Ishikawa (cell line): ENCODE measurements at regions not wholly inside any gene's neighbourhood (a gene's known extent, or its start where the extent isn't known, plus 50 kb on each side); places are given as distances from the start of the nearest gene placed in this dataset.

Experiments
- CEBPB ChIP-seq: IDR thresholded peaks from 2 replicates; pipeline ENCODE4 v1.6.1; 2012
- CREB1 ChIP-seq: IDR thresholded peaks from 2 replicates; pipeline ENCODE4 v1.6.1; 2012; ENCODE audit warnings: low read depth
- EGR1 ChIP-seq: IDR thresholded peaks from 2 replicates; pipeline ENCODE4 v1.6.1; 2012
- EP300 ChIP-seq: IDR thresholded peaks from 2 replicates; pipeline ENCODE4 v1.6.1; 2012; ENCODE audit warnings: borderline replicate concordance
- FOXM1 ChIP-seq: IDR thresholded peaks from 2 replicates; pipeline ENCODE4 v1.6.1; 2012; ENCODE audit warnings: low read depth, borderline replicate concordance
- MAX ChIP-seq: IDR thresholded peaks from 2 replicates; pipeline ENCODE4 v1.6.1; 2012
- NFIC ChIP-seq: IDR thresholded peaks from 2 replicates; pipeline ENCODE4 v1.6.1; 2012
- RAD21 ChIP-seq: IDR thresholded peaks from 2 replicates; pipeline ENCODE4 v1.6.1; 2012; ENCODE audit warnings: low read depth
- REST ChIP-seq: IDR thresholded peaks from 2 replicates; pipeline ENCODE4 v1.6.1; 2012; ENCODE audit warnings: low read depth, mild to moderate bottlenecking
- TAF1 ChIP-seq: IDR thresholded peaks from 2 replicates; pipeline ENCODE4 v1.6.1; 2012; ENCODE audit warnings: low read depth, mild to moderate bottlenecking
- TCF12 ChIP-seq: IDR thresholded peaks from 2 replicates; pipeline ENCODE4 v1.6.1; 2012; ENCODE audit warnings: low read depth
- TEAD4 ChIP-seq: IDR thresholded peaks from 2 replicates; pipeline ENCODE4 v1.6.1; 2012
- USF1 ChIP-seq: IDR thresholded peaks from 2 replicates; pipeline ENCODE4 v1.6.1; 2012
- YY1 ChIP-seq: IDR thresholded peaks from 2 replicates; pipeline ENCODE4 v1.6.1; 2012; ENCODE audit warnings: low read depth
- ZBTB7A ChIP-seq: IDR thresholded peaks from 2 replicates; pipeline ENCODE4 v1.6.1; 2012; ENCODE audit warnings: low read depth

- TF ChIP-seq MAX (no peak), EGR1 (no peak), EP300 (no peak), FOXM1 (no peak), TCF12 (no peak), TEAD4 (no peak), YY1 (no peak), CEBPB (no peak), USF1 (no peak)
Observed at GRCh38 chr5:16382047-16382446, 83.6 kb downstream of the ZNF622 start.

GRCh38 chr5:16378762-16379161 is 86.8 kb downstream of the ZNF622 start:
- TF ChIP-seq MAX, result no peak
- TF ChIP-seq REST, result no peak
- no peak for TF ChIP-seq NFIC
- no peak for TF ChIP-seq FOXM1
- no peak for TF ChIP-seq EP300
- no peak for TF ChIP-seq CREB1

- TF ChIP-seq TEAD4, result no peak
- no peak for TF ChIP-seq TAF1
- no peak for TF ChIP-seq TCF12
- TF ChIP-seq RAD21, result no peak
- no peak for TF ChIP-seq CEBPB
- no peak for TF ChIP-seq USF1
- TF ChIP-seq YY1, result no peak
- TF ChIP-seq EGR1, result no peak
- TF ChIP-seq NFIC, result no peak
- TF ChIP-seq CREB1, result no peak
- TF ChIP-seq FOXM1, result no peak
- TF ChIP-seq MAX, result no peak
- TF ChIP-seq REST, result no peak
- no peak for TF ChIP-seq EP300
- TF ChIP-seq ZBTB7A, result no peak
Observed at GRCh38 chr5:16372493-16372892, 93.1 kb downstream of the ZNF622 start.

- no peak for TF ChIP-seq USF1
- TF ChIP-seq EP300, result no peak
- no peak for TF ChIP-seq YY1
- TF ChIP-seq RAD21, result no peak
- no peak for TF ChIP-seq ZBTB7A
- no peak for TF ChIP-seq TCF12
- no peak for TF ChIP-seq CEBPB
- no peak for TF ChIP-seq TAF1
- no peak for TF ChIP-seq EGR1
- TF ChIP-seq REST, result no peak
- TF ChIP-seq FOXM1, result no peak
Observed at GRCh38 chr5:16366491-16366890, 99.1 kb downstream of the ZNF622 start.
